MM.1S (cell line): ENCODE measurements at regions not wholly inside any gene's neighbourhood (a gene's known extent, or its start where the extent isn't known, plus 50 kb on each side); places are given as distances from the start of the nearest gene placed in this dataset.

Source experiments
- EZH2 ChIP-seq: fragments of 300-600 bp; sonication (generic); optimal IDR thresholded peaks from 2 replicates; pipeline ENCODE3; 2017; ENCODE audit warnings: low read depth, mild to moderate bottlenecking, antibody characterized with exemption, low read length, mixed read lengths
- EZH2phosphoT487 ChIP-seq: fragments of 300-600 bp; sonication (generic); IDR thresholded peaks from 2 replicates; pipeline ENCODE4 v1.6.1; 2018; ENCODE audit warnings: antibody characterized with exemption, low read length
- TF ChIP-seq, protein P1 (sequence below): fragments of 300-600 bp; sonication (generic); IDR thresholded peaks from 2 replicates; pipeline ENCODE4 v1.5.1; 2016; ENCODE audit warnings: antibody characterized with exemption, low read length, mixed read lengths

DNA sequence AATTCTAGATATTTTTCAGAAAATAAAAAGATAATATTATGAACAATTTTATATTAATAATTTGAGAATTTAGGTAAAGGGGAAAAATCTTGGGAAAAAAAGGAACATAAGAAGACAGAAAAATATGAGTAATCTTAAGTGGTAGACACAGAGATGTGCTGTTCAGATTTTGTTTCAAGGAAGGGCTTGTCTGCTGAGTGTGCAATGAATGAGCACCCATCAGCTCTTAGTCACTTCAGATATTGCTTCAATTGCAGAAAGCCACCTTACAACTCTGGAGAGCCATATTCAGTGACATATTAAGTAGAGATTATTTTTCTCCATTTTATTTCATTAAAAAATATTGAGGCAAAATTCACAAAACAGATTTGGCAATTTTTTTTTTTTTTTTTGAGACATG lies 282.0 kb upstream of the CHST9 start:
- TF ChIP-seq, protein P1, sequence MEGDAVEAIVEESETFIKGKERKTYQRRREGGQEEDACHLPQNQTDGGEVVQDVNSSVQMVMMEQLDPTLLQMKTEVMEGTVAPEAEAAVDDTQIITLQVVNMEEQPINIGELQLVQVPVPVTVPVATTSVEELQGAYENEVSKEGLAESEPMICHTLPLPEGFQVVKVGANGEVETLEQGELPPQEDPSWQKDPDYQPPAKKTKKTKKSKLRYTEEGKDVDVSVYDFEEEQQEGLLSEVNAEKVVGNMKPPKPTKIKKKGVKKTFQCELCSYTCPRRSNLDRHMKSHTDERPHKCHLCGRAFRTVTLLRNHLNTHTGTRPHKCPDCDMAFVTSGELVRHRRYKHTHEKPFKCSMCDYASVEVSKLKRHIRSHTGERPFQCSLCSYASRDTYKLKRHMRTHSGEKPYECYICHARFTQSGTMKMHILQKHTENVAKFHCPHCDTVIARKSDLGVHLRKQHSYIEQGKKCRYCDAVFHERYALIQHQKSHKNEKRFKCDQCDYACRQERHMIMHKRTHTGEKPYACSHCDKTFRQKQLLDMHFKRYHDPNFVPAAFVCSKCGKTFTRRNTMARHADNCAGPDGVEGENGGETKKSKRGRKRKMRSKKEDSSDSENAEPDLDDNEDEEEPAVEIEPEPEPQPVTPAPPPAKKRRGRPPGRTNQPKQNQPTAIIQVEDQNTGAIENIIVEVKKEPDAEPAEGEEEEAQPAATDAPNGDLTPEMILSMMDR, result no peak
- TF ChIP-seq EZH2phosphoT487 (no peak), EZH2 (no peak)
